Occipital lobe (tissue), 1 donor: ENCODE measurements at regions not wholly inside any gene's neighbourhood (a gene's known extent, or its start where the extent isn't known, plus 50 kb on each side); places are given as distances from the start of the nearest gene placed in this dataset.

ENCODE experiments used
- DNase-seq: peaks from one replicate; lab custom pipeline; 2025; lab: John Stamatoyannopoulos, UW

- DNase-seq: no peak
Observed at GRCh38 chr16:59259950-59260319, 525.8 kb upstream of the GOT2 start.

- DNase-seq: no peak
Observed at GRCh38 chr16:59259074-59259949, 525.2 kb upstream of the GOT2 start.

GRCh38 chr16:59252317-59252716 is 518.2 kb upstream of the GOT2 start:
- no peak for DNase-seq

- no peak for DNase-seq
Observed at GRCh38 chr16:59249011-59249410, 514.9 kb upstream of the GOT2 start.

- DNase-seq: no peak
Observed at GRCh38 chr16:59242556-59242955, 508.4 kb upstream of the GOT2 start.

GRCh38 chr16:59238246-59238645 is 504.1 kb upstream of the GOT2 start:
- no peak for DNase-seq

GRCh38 chr16:59236804-59237458 is 502.8 kb upstream of the GOT2 start:
- no peak for DNase-seq

- no peak for DNase-seq
Observed at GRCh38 chr16:59224401-59224800, 490.3 kb upstream of the GOT2 start.

GRCh38 chr16:59220011-59220410 is 485.9 kb upstream of the GOT2 start:
- DNase-seq: no peak

GRCh38 chr16:59216291-59216690 is 482.2 kb upstream of the GOT2 start:
- no peak for DNase-seq

- no peak for DNase-seq
Observed at GRCh38 chr16:59214455-59214854, 480.3 kb upstream of the GOT2 start.

- DNase-seq: no peak
Observed at GRCh38 chr16:59213952-59214351, 479.8 kb upstream of the GOT2 start.

GRCh38 chr16:59212492-59213024 is 478.4 kb upstream of the GOT2 start:
- DNase-seq: no peak

GRCh38 chr16:59210955-59211541 is 476.9 kb upstream of the GOT2 start:
- no peak for DNase-seq

GRCh38 chr16:59205403-59205802 is 471.3 kb upstream of the GOT2 start:
- no peak for DNase-seq

- DNase-seq: no peak
Observed at GRCh38 chr16:59204589-59204988, 470.5 kb upstream of the GOT2 start.

GRCh38 chr16:59202233-59202862 is 468.2 kb upstream of the GOT2 start:
- no peak for DNase-seq

GRCh38 chr16:59201821-59202220 is 467.7 kb upstream of the GOT2 start:
- no peak for DNase-seq

GRCh38 chr16:59201160-59201559 is 467.0 kb upstream of the GOT2 start:
- no peak for DNase-seq

GRCh38 chr16:59198487-59198886 is 464.4 kb upstream of the GOT2 start:
- DNase-seq: no peak

- no peak for DNase-seq
Observed at GRCh38 chr16:59195242-59195641, 461.1 kb upstream of the GOT2 start.

GRCh38 chr16:59193637-59194036 is 459.5 kb upstream of the GOT2 start:
- DNase-seq: no peak
